ENCODE measurements at regions not wholly inside any gene's neighbourhood (a gene's known extent, or its start where the extent isn't known, plus 50 kb on each side); places are given as distances from the start of the nearest gene placed in this dataset.

GRCh38 chr3:38984731-38985130 is 67.0 kb downstream of the SCN11A start:
- TF ChIP-seq, protein P1, sequence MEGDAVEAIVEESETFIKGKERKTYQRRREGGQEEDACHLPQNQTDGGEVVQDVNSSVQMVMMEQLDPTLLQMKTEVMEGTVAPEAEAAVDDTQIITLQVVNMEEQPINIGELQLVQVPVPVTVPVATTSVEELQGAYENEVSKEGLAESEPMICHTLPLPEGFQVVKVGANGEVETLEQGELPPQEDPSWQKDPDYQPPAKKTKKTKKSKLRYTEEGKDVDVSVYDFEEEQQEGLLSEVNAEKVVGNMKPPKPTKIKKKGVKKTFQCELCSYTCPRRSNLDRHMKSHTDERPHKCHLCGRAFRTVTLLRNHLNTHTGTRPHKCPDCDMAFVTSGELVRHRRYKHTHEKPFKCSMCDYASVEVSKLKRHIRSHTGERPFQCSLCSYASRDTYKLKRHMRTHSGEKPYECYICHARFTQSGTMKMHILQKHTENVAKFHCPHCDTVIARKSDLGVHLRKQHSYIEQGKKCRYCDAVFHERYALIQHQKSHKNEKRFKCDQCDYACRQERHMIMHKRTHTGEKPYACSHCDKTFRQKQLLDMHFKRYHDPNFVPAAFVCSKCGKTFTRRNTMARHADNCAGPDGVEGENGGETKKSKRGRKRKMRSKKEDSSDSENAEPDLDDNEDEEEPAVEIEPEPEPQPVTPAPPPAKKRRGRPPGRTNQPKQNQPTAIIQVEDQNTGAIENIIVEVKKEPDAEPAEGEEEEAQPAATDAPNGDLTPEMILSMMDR (IDR thresholded peaks at IDR 0.05), result no peak
- TF ChIP-seq POLR2A (IDR thresholded peaks at IDR 0.05), result no peak

Data from lower leg skin (tissue), 3 donors.